Caki2 (cell line): ENCODE measurements at regions not wholly inside any gene's neighbourhood (a gene's known extent, or its start where the extent isn't known, plus 50 kb on each side); places are given as distances from the start of the nearest gene placed in this dataset.
A peak's percentile ranks its signal among the peaks of the same experiment; 100 is the strongest.

Experiments
- DNase-seq: peaks from one replicate; pipeline ENCODE4 v3.0.0-alpha.2; 2015; ENCODE audit warnings: low read depth
- in situ Hi-C: cut with HindIII; loops from 2 replicates; pipeline ENCODE4 v1.10.0; 2016; ENCODE audit warnings: low sequenced_read_pairs, low pct_unique_long_range_greater_than_20kb, mixed read lengths

GRCh38 chr9:22256381-22256780 lies 190.2 kb upstream of the DMRTA1 start:
- in situ Hi-C loops = no loop called here
- no peak for DNase-seq

GRCh38 chr9:22257026-22257816 lies 189.4 kb upstream of the DMRTA1 start:
- in situ Hi-C loops = no loop called here
- no peak for DNase-seq

- in situ Hi-C loops = no loop called here
- DNase-seq = no peak
Observed at GRCh38 chr9:22265038-22265437, 181.6 kb upstream of the DMRTA1 start.

GRCh38 chr9:22265534-22265933 lies 181.1 kb upstream of the DMRTA1 start:
- DNase-seq = no peak
- in situ Hi-C loops = no loop called here

- in situ Hi-C loops = no loop called here
- DNase-seq = no peak
Observed at GRCh38 chr9:22274477-22274876, 172.1 kb upstream of the DMRTA1 start.

- DNase-seq = no peak
- in situ Hi-C loops = no loop called here
Observed at GRCh38 chr9:22278426-22278825, 168.2 kb upstream of the DMRTA1 start.

- in situ Hi-C loops = no loop called here
Observed at GRCh38 chr9:22279636-22280035, 167.0 kb upstream of the DMRTA1 start.

GRCh38 chr9:22285066-22285465 lies 161.6 kb upstream of the DMRTA1 start:
- in situ Hi-C loops = no loop called here
- DNase-seq = no peak

More at GRCh38 chr9:22279636-22280035, 167.0 kb upstream of the DMRTA1 start:
- DNase-seq = no peak

- DNase-seq = no peak
- in situ Hi-C loops = no loop called here
Observed at GRCh38 chr9:22286661-22287060, 160.0 kb upstream of the DMRTA1 start.

GRCh38 chr9:22288661-22289060 lies 158.0 kb upstream of the DMRTA1 start:
- in situ Hi-C loops = no loop called here
- DNase-seq = no peak

GRCh38 chr9:22307013-22307711 lies 139.5 kb upstream of the DMRTA1 start:
- in situ Hi-C loops = no loop called here
- DNase-seq = peak; percentile 55

- DNase-seq = peak; percentile 60
- in situ Hi-C loops = no loop called here
Observed at GRCh38 chr9:22308177-22308576, 138.4 kb upstream of the DMRTA1 start.

- no peak for DNase-seq
- in situ Hi-C loops = no loop called here
Observed at GRCh38 chr9:22316645-22317044, 130.0 kb upstream of the DMRTA1 start.

GRCh38 chr9:22331533-22331932 lies 115.1 kb upstream of the DMRTA1 start:
- in situ Hi-C loops = no loop called here
- no peak for DNase-seq

- in situ Hi-C loops = no loop called here
Observed at GRCh38 chr9:22332202-22332601, 114.4 kb upstream of the DMRTA1 start.

GRCh38 chr9:22337261-22337660 lies 109.4 kb upstream of the DMRTA1 start:
- in situ Hi-C loops = no loop called here
- DNase-seq = no peak

More at GRCh38 chr9:22332202-22332601, 114.4 kb upstream of the DMRTA1 start:
- DNase-seq = no peak

GRCh38 chr9:22342491-22343217 lies 104.0 kb upstream of the DMRTA1 start:
- peak; percentile 61 for DNase-seq
- in situ Hi-C loops = no loop called here

GRCh38 chr9:22343218-22343611 lies 103.4 kb upstream of the DMRTA1 start:
- no peak for DNase-seq

More at GRCh38 chr9:22343218-22343611, 103.4 kb upstream of the DMRTA1 start:
- in situ Hi-C loops = no loop called here
